GM23248 (cell line): ENCODE measurements at regions not wholly inside any gene's neighbourhood (a gene's known extent, or its start where the extent isn't known, plus 50 kb on each side); places are given as distances from the start of the nearest gene placed in this dataset.

Source experiments
- DNase-seq: peaks from one replicate; pipeline ENCODE4 v3.0.0-alpha.2; 2015
- H2AFZ ChIP-seq: fragments of 200-600 bp; sonication (generic); 2 replicates; pipeline ENCODE4 v1.6.1; 2016; ENCODE audit warnings: antibody characterized with exemption
- H3F3A ChIP-seq: fragments of 200-600 bp; sonication (generic); 2 replicates; pipeline ENCODE4 v1.6.1; 2016; ENCODE audit warnings: mild to moderate bottlenecking, antibody characterized with exemption, mixed run types; ENCODE audit not compliant: insufficient read depth
- H3K27ac ChIP-seq: fragments of 200-600 bp; sonication (generic); 2 replicates; pipeline ENCODE4 v1.5.1; 2016; ENCODE audit warnings: mild to moderate bottlenecking
- H3K27me3 ChIP-seq: fragments of 200-600 bp; sonication (generic); replicated peaks from 2 replicates; pipeline ENCODE4 v1.6.1; 2016; ENCODE audit warnings: mild to moderate bottlenecking; ENCODE audit not compliant: insufficient read depth
- H3K36me3 ChIP-seq: fragments of 200-600 bp; sonication (generic); 2 replicates; pipeline ENCODE4 v1.6.1; 2016; ENCODE audit warnings: low read depth, mild to moderate bottlenecking
- H3K4me1 ChIP-seq: fragments of 200-600 bp; sonication (generic); 2 replicates; pipeline ENCODE4 v1.6.1; 2016; ENCODE audit warnings: mild to moderate bottlenecking; ENCODE audit not compliant: insufficient read depth
- H3K4me2 ChIP-seq: fragments of 200-600 bp; sonication (generic); one replicate; pipeline ENCODE4 v1.6.1; 2016; ENCODE audit warnings: mild to moderate bottlenecking; ENCODE audit not compliant: unreplicated experiment
- H3K4me3 ChIP-seq: fragments of 200-600 bp; sonication (generic); 2 replicates; pipeline ENCODE4 v1.5.1; 2016; ENCODE audit warnings: mild to moderate bottlenecking
- H3K79me2 ChIP-seq: fragments of 200-600 bp; sonication (generic); 2 replicates; pipeline ENCODE4 v1.6.1; 2016; ENCODE audit warnings: mild to moderate bottlenecking; ENCODE audit not compliant: insufficient read depth
- H3K9ac ChIP-seq: fragments of 200-600 bp; sonication (generic); 2 replicates; pipeline ENCODE4 v1.6.1; 2016; ENCODE audit warnings: mild to moderate bottlenecking
- H3K9me2 ChIP-seq: fragments of 200-600 bp; sonication (generic); 2 replicates; pipeline ENCODE4 v1.6.1; 2016; ENCODE audit warnings: mixed run types, mild to moderate bottlenecking, moderate library complexity; ENCODE audit not compliant: insufficient read depth
- H3K9me3 ChIP-seq: fragments of 200-600 bp; sonication (generic); one replicate; pipeline ENCODE4 v1.6.1; 2017; ENCODE audit warnings: low read depth
- H4K20me1 ChIP-seq: fragments of 200-600 bp; sonication (generic); 2 replicates; pipeline ENCODE4 v1.6.0; 2016; ENCODE audit not compliant: insufficient read depth
- EZH2 ChIP-seq: fragments of 200-600 bp; sonication (generic); IDR thresholded peaks from 2 replicates; pipeline ENCODE4 v1.6.1; 2018; ENCODE audit warnings: antibody characterized with exemption, mild to moderate bottlenecking; ENCODE audit not compliant: insufficient read depth, poor library complexity, severe bottlenecking
- EZH2phosphoT487 ChIP-seq: fragments of 200-600 bp; sonication (generic); IDR thresholded peaks from 2 replicates; pipeline ENCODE4 v1.6.1; 2018; ENCODE audit warnings: antibody characterized with exemption, moderate library complexity, mild to moderate bottlenecking, low read depth; ENCODE audit not compliant: insufficient read depth
- WGBS, 2 experiments: methylation state at CpG; one replicate each; pipeline ENCODE4 v1.1.6; 2015 to 2017; ENCODE audit warnings: low lambda C conversion rate in 2 of 2, low coverage in 1 of 2; ENCODE audit errors: missing lambda C conversion rate in 2 of 2; 5-methylcytosine and 5-hydroxymethylcytosine counted together
- in situ Hi-C: fragments of 300-500 bp; cut with MboI; formaldehyde crosslinking; loops from 2 replicates; pipeline ENCODE4 v1.15.0; 2020

DNA sequence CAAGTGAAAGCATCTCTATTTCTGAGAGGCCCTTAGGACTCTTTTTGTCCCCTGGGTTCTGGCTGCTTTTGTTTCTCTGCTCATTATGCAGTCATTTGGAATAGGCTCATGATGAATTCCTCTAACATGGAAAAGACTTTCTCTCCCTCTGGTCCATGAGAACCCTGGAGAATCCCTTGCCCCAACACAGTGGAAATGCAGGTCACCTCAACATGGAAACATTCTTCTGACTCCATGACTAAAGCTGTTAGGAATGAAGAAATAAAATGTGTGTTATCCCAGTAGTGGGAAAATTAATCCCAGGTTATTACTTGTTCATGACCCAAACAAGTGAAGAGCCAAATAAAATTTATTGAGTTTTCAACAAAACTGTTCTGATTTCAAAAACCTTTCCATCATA, 458.6 kb downstream of the EPM2A start:
- H3K9ac ChIP-seq, result no peak overlapping the region
- H2AFZ ChIP-seq, result no peak overlapping the region
- DNase-seq, result peak; percentile 18
- no peaks in the 10 kb centered on the region for H3K36me3 ChIP-seq
- no peaks in the 10 kb centered on the region for H3K27me3 ChIP-seq
- peaks cover 4% of the 10 kb centered on the region; the same call in 1 of the 2 replicates for H3K4me1 ChIP-seq
- in situ Hi-C loops, result no loop called here
- H3K9me2 ChIP-seq, result no peaks in the 10 kb centered on the region
- H3K79me2 ChIP-seq, result no peaks in the 10 kb centered on the region
- no peak overlapping the region for H3K4me2 ChIP-seq
- H3K27ac ChIP-seq, result no peak overlapping the region
- H4K20me1 ChIP-seq, result no peaks in the 10 kb centered on the region
- TF ChIP-seq EZH2phosphoT487, result no peak
- TF ChIP-seq EZH2, result no peak
- H3K4me3 ChIP-seq, result no peak overlapping the region
- H3K9me3 ChIP-seq, result no peaks in the 10 kb centered on the region
- no peaks in the 10 kb centered on the region for H3F3A ChIP-seq

DNA sequence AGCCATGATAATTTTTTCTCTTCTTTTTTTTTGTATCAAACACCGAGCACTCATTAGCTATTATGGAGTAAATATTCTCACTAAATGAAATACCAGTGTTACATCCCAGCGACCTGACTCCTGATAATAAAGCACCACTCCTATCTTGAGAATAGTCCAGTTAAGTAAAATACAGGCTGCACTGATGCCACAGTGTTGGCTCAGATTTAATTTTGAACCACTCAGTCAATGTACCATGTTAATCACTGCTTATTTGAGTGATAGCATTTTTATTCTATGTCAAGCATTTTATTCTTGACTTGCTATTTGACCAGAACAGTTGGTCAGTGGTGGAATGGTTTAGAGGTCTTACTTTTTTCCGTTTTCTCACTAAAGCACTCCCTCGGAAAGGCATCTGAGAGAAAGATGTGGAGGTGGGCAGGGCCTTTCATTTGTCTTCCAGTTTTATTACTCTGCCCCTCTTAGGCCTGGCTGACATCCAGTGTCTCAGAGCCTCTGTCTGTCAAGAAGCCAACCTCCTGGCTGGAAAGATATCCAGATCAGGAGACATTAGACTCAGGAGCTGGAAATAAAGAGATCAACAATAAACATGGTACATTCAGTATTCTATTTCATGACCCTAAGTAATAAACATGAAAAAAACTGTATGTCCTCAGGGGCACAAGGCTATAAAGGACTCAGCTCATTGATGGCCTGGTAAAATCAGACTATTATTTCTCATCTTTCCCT, 457.8 kb downstream of the EPM2A start:
- DNase-seq, result no peak
- Histone ChIP-seq H3K36me3 (no peaks in the 10 kb centered on the region), H3K79me2 (no peaks in the 10 kb centered on the region), H4K20me1 (no peaks in the 10 kb centered on the region), H3K4me1 (peaks cover 4% of the 10 kb centered on the region; the same call in 1 of the 2 replicates), H3K27ac (no peak overlapping the region), H3K4me3 (no peak overlapping the region), H3F3A (no peaks in the 10 kb centered on the region), H3K9ac (no peak overlapping the region), H3K9me2 (no peaks in the 10 kb centered on the region), H3K9me3 (no peaks in the 10 kb centered on the region), H3K27me3 (no peaks in the 10 kb centered on the region), H3K4me2 (no peak overlapping the region), H2AFZ (no peak overlapping the region)
- in situ Hi-C loops, result no loop called here
- TF ChIP-seq EZH2 (no peak), EZH2phosphoT487 (no peak)
- 62 to 68% methylated on average over 4 of the region's 4 CpGs for WGBS, 2 experiments

DNA sequence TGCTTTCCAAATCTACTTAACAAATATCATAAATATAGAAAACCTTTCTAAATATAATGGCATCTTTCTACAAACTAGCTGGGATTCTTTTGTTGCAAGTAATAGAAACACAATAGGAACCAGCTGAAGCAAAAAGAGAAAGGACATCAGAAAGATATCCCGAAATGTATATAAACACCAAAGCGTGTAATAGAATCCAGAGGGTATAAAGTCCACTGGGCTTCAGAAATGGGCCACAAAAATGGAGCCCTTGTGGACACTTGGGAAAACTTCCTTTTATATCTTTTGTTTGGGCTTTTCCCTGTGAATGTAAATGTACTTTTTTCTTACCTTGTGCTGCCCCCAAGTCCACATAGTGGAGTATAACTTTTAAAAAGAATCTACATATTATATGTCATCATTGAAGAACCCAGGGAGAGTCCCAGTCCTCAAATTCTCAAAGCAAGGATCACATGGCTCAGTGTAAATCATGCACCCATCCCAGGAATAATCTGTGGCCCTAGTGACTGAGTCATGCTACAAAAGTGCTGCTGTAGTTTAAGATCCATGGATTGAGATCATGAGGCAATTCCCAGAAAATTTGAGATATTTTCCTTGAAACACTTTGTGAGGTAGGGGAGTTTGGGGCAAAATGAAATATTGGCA, 457.0 kb downstream of the EPM2A start:
- no peaks in the 10 kb centered on the region for H3K36me3 ChIP-seq
- no peak for TF ChIP-seq EZH2phosphoT487
- no peak for TF ChIP-seq EZH2
- no peak overlapping the region for H3K27ac ChIP-seq
- WGBS, 2 experiments, result 47 to 55% methylated on average over 2 of the region's 2 CpGs
- no peaks in the 10 kb centered on the region for H3F3A ChIP-seq
- H3K4me3 ChIP-seq, result no peak overlapping the region
- H3K27me3 ChIP-seq, result no peaks in the 10 kb centered on the region
- peak; percentile 31 for DNase-seq
- H4K20me1 ChIP-seq, result no peaks in the 10 kb centered on the region
- H3K9me2 ChIP-seq, result no peaks in the 10 kb centered on the region
- H3K4me2 ChIP-seq, result no peak overlapping the region
- H3K4me1 ChIP-seq, result peaks cover 4% of the 10 kb centered on the region; the same call in 1 of the 2 replicates
- H3K79me2 ChIP-seq, result no peaks in the 10 kb centered on the region
- no peak overlapping the region for H2AFZ ChIP-seq
- in situ Hi-C loops, result no loop called here
- H3K9ac ChIP-seq, result no peak overlapping the region
- H3K9me3 ChIP-seq, result no peaks in the 10 kb centered on the region

DNA sequence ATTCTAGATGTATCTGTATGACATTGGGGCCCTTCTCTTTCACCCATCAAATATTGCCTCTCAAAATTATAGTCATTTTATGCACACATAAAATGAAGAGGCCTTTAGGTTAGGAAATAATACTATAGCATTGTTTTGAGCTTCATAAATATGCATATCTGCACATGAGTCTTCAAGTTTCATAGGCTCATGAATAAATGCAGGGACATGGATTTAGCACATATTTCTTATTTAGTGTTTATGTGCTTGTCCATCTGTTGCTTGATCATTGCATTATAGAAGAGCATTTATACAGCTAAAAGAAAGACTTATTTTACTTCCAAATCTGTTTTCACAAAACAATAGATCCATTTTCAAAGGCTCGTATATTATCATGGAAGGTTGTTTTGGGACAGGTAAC, 455.8 kb downstream of the EPM2A start:
- Histone ChIP-seq H3F3A (no peaks in the 10 kb centered on the region), H3K9me2 (no peaks in the 10 kb centered on the region), H3K4me3 (no peak overlapping the region), H3K27me3 (no peaks in the 10 kb centered on the region), H4K20me1 (no peaks in the 10 kb centered on the region), H3K4me2 (no peak overlapping the region), H3K36me3 (no peaks in the 10 kb centered on the region), H3K9ac (no peak overlapping the region), H2AFZ (no peak overlapping the region), H3K4me1 (peaks cover 4% of the 10 kb centered on the region; the same call in 1 of the 2 replicates), H3K27ac (no peak overlapping the region), H3K79me2 (no peaks in the 10 kb centered on the region), H3K9me3 (no peaks in the 10 kb centered on the region)
- no peak for DNase-seq
- in situ Hi-C loops, result no loop called here
- TF ChIP-seq EZH2phosphoT487, result no peak
- TF ChIP-seq EZH2, result no peak
- whole genome bisulfite sequencing, 2 experiments, result 76 to 92% methylated on average over 1 of the region's 1 CpG
